GM21526 (cell line): ENCODE measurements at regions not wholly inside any gene's neighbourhood (a gene's known extent, or its start where the extent isn't known, plus 50 kb on each side); places are given as distances from the start of the nearest gene placed in this dataset.

ENCODE experiments used
- ATAC-seq: cut with Tn5 transposase; IDR thresholded peaks from one replicate; pipeline ENCODE4 v1.9.1; 2021; ENCODE audit warnings: moderate library complexity; ENCODE audit not compliant: unreplicated experiment, low FRiP score

DNA sequence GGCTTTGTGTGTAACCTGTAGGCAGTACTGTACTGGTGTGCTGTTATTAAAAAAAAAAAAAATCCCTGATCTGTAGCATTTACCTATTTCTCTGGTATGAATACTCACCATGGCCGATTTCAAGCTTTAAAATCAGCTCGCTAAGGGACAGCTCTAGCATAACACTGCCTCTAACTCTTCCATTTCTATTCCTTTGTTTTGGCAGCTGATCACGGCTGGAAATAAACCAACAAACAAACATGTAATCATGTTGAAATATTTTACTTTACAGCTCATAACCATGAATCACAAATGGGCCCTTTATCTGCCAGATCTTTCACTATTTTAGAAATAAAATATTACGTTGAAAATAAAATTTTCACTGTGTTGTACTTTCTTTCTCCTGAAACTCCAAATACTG is 60.5 kb upstream of the IL15 start:
- ATAC-seq = no peak

GRCh38 chr4:141576585-141577110 is 59.7 kb upstream of the IL15 start:
- no peak for ATAC-seq

- no peak for ATAC-seq
These were observed 57.9 kb upstream of the IL15 start for GRCh38 chr4:141578451-141578850.

- ATAC-seq = no peak
These were observed 55.9 kb upstream of the IL15 start for GRCh38 chr4:141580523-141580922.
